Erythroblast (primary cell): ENCODE measurements at regions not wholly inside any gene's neighbourhood (a gene's known extent, or its start where the extent isn't known, plus 50 kb on each side); places are given as distances from the start of the nearest gene placed in this dataset.

Source experiments
- GATA1 ChIP-seq: IDR thresholded peaks from 2 replicates; pipeline ENCODE4 v1.6.1; 2011; ENCODE audit warnings: low read depth, mild to moderate bottlenecking, control low read depth, low read length, moderate library complexity
- POLR2A ChIP-seq: IDR thresholded peaks from 2 replicates; pipeline ENCODE4 v1.6.1; 2011; ENCODE audit warnings: mild to moderate bottlenecking, low read length

GRCh38 chr2:167602122-167602521 is 645.3 kb downstream of the STK39 start:
- TF ChIP-seq POLR2A (no peak), GATA1 (no peak)
